ENCODE measurements at regions not wholly inside any gene's neighbourhood (a gene's known extent, or its start where the extent isn't known, plus 50 kb on each side); places are given as distances from the start of the nearest gene placed in this dataset.
"Not testable (repeated sequence)": the region's sequence is repeated elsewhere in the genome, so short reads cannot be mapped to it uniquely, and the experiment has no call there.

GRCh38 chr9:71518045-71518827 lies 250.1 kb downstream of the CEMIP2 start:
- ChIA-PET CTCF (no interaction called here), POLR2A (no interaction called here)
- peaks cover 14% of the 10 kb centered on the region for H3K27me3 Mint-ChIP-seq
- H3K4me3 Mint-ChIP-seq: no peak overlapping the region
- no peaks in the 10 kb centered on the region for H3K9me3 Mint-ChIP-seq
- H3K27ac Mint-ChIP-seq: no peak overlapping the region
- ATAC-seq (ENCODE audit: low read depth) (no peak), DNase-seq (no peak)
- no peaks in the 10 kb centered on the region for H3K36me3 Mint-ChIP-seq (ENCODE audit: low read depth)
- H3K4me1 Mint-ChIP-seq: no peaks in the 10 kb centered on the region
- no peak for TF ChIP-seq CTCF (IDR thresholded peaks at IDR 0.05)
- intact Hi-C loops (cut with micrococcal nuclease): no loop called here

GRCh38 chr9:71515626-71516025 lies 252.7 kb downstream of the CEMIP2 start:
- H3K9me3 Mint-ChIP-seq: peaks cover 3% of the 10 kb centered on the region
- H3K27ac Mint-ChIP-seq: no peak overlapping the region
- DNase-seq (no peak), ATAC-seq (ENCODE audit: low read depth) (no peak)
- intact Hi-C loops (cut with micrococcal nuclease): no loop called here
- no peaks in the 10 kb centered on the region for H3K4me1 Mint-ChIP-seq
- H3K36me3 Mint-ChIP-seq (ENCODE audit: low read depth): no peaks in the 10 kb centered on the region
- ChIA-PET CTCF (no interaction called here), POLR2A (no interaction called here)
- H3K4me3 Mint-ChIP-seq: no peak overlapping the region
- no peak for TF ChIP-seq CTCF (IDR thresholded peaks at IDR 0.05)
- H3K27me3 Mint-ChIP-seq: peaks cover 7% of the 10 kb centered on the region

GRCh38 chr9:71515107-71515506 lies 253.2 kb downstream of the CEMIP2 start:
- POLR2A ChIA-PET: no interaction called here
- Mint-ChIP-seq H3K9me3 (peaks cover 3% of the 10 kb centered on the region), H3K4me3 (no peak overlapping the region), H3K27ac (no peak overlapping the region), H3K36me3 (ENCODE audit: low read depth) (no peaks in the 10 kb centered on the region), H3K27me3 (peaks cover 7% of the 10 kb centered on the region), H3K4me1 (no peaks in the 10 kb centered on the region)
- DNase-seq: no peak
- intact Hi-C loops (cut with micrococcal nuclease): no loop called here
- no peak for ATAC-seq (ENCODE audit: low read depth)
- CTCF ChIA-PET: no interaction called here
- TF ChIP-seq CTCF (IDR thresholded peaks at IDR 0.05): no peak

GRCh38 chr9:71514344-71514975 lies 253.9 kb downstream of the CEMIP2 start:
- DNase-seq: no peak
- H3K27ac Mint-ChIP-seq: no peak overlapping the region
- ChIA-PET CTCF (no interaction called here), POLR2A (no interaction called here)
- ATAC-seq (ENCODE audit: low read depth): no peak
- peaks cover 3% of the 10 kb centered on the region for H3K27me3 Mint-ChIP-seq
- no peaks in the 10 kb centered on the region for H3K36me3 Mint-ChIP-seq (ENCODE audit: low read depth)
- intact Hi-C loops (cut with micrococcal nuclease): no loop called here
- no peaks in the 10 kb centered on the region for H3K4me1 Mint-ChIP-seq
- peaks cover 3% of the 10 kb centered on the region for H3K9me3 Mint-ChIP-seq
- TF ChIP-seq CTCF (IDR thresholded peaks at IDR 0.05): no peak
- H3K4me3 Mint-ChIP-seq: no peak overlapping the region

GRCh38 chr9:71509054-71509453 lies 259.3 kb downstream of the CEMIP2 start:
- ATAC-seq (ENCODE audit: low read depth) (no peak), DNase-seq (no peak)
- H3K9me3 Mint-ChIP-seq: peaks cover 3% of the 10 kb centered on the region
- no peaks in the 10 kb centered on the region for H3K36me3 Mint-ChIP-seq (ENCODE audit: low read depth)
- no peaks in the 10 kb centered on the region for H3K4me1 Mint-ChIP-seq
- no peak overlapping the region for H3K4me3 Mint-ChIP-seq
- no peak overlapping the region for H3K27ac Mint-ChIP-seq
- ChIA-PET POLR2A (no interaction called here), CTCF (no interaction called here)
- H3K27me3 Mint-ChIP-seq: peaks cover 6% of the 10 kb centered on the region
- no peak for TF ChIP-seq CTCF (IDR thresholded peaks at IDR 0.05)
- intact Hi-C loops (cut with micrococcal nuclease): no loop called here

- intact Hi-C loops (cut with micrococcal nuclease); H3K9me3 Mint-ChIP-seq; H3K4me3 Mint-ChIP-seq; POLR2A ChIA-PET; ATAC-seq (ENCODE audit: low read depth); H3K4me1 Mint-ChIP-seq; H3K27me3 Mint-ChIP-seq; H3K36me3 Mint-ChIP-seq (ENCODE audit: low read depth); H3K27ac Mint-ChIP-seq; DNase-seq: not testable (repeated sequence)
- CTCF ChIA-PET: interaction anchor here (0.6 kb wide), 1 partner anchor 523 kb away, joined by 4 read pairs; no protein-coding TSS in a partner anchor
These were observed 260.2 kb downstream of the CEMIP2 start for GRCh38 chr9:71508141-71508540.
